Testis (tissue), 2 donors: ENCODE measurements at regions not wholly inside any gene's neighbourhood (a gene's known extent, or its start where the extent isn't known, plus 50 kb on each side); places are given as distances from the start of the nearest gene placed in this dataset.

Experiments
- DNase-seq: peaks from one replicate; pipeline ENCODE4 v3.0.0-alpha.2; 2019
- H3K27ac ChIP-seq, 2 donors: fragments of 200-600 bp; sonication (generic); one replicate each; pipeline ENCODE4 v1.5.1; 2019
- H3K27me3 ChIP-seq: fragments of 200-600 bp; sonication (generic); one replicate; pipeline ENCODE4 v1.5.1; 2019
- H3K36me3 ChIP-seq: fragments of 200-600 bp; sonication (generic); one replicate; pipeline ENCODE4 v1.5.1; 2017; ENCODE audit warnings: low read depth; ENCODE audit errors: missing control alignments
- H3K4me1 ChIP-seq: fragments of 200-600 bp; sonication (generic); one replicate; pipeline ENCODE4 v1.5.1; 2019
- H3K4me3 ChIP-seq, 2 donors: fragments of 200-600 bp; sonication (generic); one replicate each; pipeline ENCODE4 v1.5.1; 2017 to 2019
- H3K9me3 ChIP-seq: fragments of 200-600 bp; sonication (generic); one replicate; pipeline ENCODE4 v1.5.1; 2017
- POLR2A ChIP-seq: fragments of 450-650 bp; IDR thresholded peaks from one replicate; pipeline ENCODE4 v1.6.1; 2017; ENCODE audit warnings: antibody characterized with exemption, mild to moderate bottlenecking, moderate library complexity
- WGBS, 2 donors: methylation state at CpG; one replicate each; pipeline ENCODE4 v1.1.5; 2018; 5-methylcytosine and 5-hydroxymethylcytosine counted together
- intact Hi-C: fragments of 100-400 bp; cut with DNase I; formaldehyde crosslinking; loops from one replicate; pipeline ENCODE4 v1.15.1; 2023; ENCODE audit warnings: low total_unique reads
- TF ChIP-seq, protein P1 (sequence below), 3 experiments: fragments of 450-650 bp in 2 of 3; fragments of 200-600 bp in 1 of 3; sonication (generic) in 1 of 3; IDR thresholded peaks; one replicate each; pipeline ENCODE4 v1.5.1; 2016 to 2019; ENCODE audit warnings: antibody characterized with exemption in 3 of 3, mild to moderate bottlenecking in 2 of 3, moderate library complexity in 1 of 3

DNA sequence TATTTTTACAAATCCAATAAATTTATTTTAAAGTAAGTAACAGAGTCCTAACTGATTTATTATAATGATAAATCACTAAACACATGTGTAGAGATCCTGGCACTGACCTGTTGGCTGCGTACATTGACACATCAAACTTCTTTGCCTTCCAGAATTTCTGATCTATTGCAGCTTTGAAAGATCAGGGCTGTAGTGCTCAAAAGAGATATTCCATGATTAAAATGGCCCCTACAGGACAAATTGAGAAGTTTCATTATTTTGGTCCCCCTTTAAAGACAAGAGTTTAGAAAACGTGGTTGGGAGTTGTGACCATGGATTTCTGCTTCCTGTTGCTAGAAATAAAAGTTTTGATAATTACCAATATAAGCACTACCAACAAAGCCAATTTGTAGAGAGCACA is 87.7 kb upstream of the PDK4 start:
- no peak for TF ChIP-seq POLR2A
- TF ChIP-seq, protein P1, sequence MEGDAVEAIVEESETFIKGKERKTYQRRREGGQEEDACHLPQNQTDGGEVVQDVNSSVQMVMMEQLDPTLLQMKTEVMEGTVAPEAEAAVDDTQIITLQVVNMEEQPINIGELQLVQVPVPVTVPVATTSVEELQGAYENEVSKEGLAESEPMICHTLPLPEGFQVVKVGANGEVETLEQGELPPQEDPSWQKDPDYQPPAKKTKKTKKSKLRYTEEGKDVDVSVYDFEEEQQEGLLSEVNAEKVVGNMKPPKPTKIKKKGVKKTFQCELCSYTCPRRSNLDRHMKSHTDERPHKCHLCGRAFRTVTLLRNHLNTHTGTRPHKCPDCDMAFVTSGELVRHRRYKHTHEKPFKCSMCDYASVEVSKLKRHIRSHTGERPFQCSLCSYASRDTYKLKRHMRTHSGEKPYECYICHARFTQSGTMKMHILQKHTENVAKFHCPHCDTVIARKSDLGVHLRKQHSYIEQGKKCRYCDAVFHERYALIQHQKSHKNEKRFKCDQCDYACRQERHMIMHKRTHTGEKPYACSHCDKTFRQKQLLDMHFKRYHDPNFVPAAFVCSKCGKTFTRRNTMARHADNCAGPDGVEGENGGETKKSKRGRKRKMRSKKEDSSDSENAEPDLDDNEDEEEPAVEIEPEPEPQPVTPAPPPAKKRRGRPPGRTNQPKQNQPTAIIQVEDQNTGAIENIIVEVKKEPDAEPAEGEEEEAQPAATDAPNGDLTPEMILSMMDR (IDR thresholded peaks at IDR 0.05): peak; percentile 49 to 75 (median 56)
- Histone ChIP-seq H3K4me1 (no peaks in the 10 kb centered on the region), H3K4me3 (no peak overlapping the region), H3K27ac (no peak overlapping the region), H3K27me3 (no peaks in the 10 kb centered on the region), H3K9me3 (no peaks in the 10 kb centered on the region), H3K36me3 (no peaks in the 10 kb centered on the region)
- intact Hi-C loops: no loop called here
- 34 to 36% methylated on average over 2 of the region's 2 CpGs for WGBS, 2 donors
- DNase-seq: no peak

DNA sequence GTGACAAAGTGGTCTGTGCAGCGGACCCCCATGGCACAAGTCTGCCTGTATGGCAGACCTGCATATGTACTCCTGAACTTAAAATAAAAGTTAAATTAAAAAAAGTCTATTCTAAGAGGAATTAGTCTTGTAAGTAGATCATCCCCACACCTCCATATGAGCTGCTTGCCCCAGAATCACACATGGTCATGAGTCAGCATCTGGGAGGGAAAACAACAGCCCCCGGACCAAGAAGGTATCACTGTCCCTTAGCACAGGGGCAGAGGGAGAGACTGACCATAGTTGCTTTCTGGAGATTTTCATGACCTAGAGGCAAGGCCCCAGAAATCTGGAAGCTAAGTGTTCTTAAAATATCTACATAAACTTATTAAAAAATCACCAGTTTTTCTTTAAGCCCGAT is 86.6 kb upstream of the PDK4 start:
- Histone ChIP-seq H3K9me3 (no peaks in the 10 kb centered on the region), H3K4me1 (no peaks in the 10 kb centered on the region), H3K36me3 (no peaks in the 10 kb centered on the region), H3K27me3 (no peaks in the 10 kb centered on the region), H3K27ac (peak overlapping the region in 1 of 2 donors; percentile 28), H3K4me3 (no peak overlapping the region)
- WGBS, 2 donors: 55 to 59% methylated on average over 3 of the region's 3 CpGs
- DNase-seq: no peak
- intact Hi-C loops: no loop called here
- no peak for TF ChIP-seq POLR2A
- TF ChIP-seq, protein P1 (IDR thresholded peaks at IDR 0.05): no peak

DNA sequence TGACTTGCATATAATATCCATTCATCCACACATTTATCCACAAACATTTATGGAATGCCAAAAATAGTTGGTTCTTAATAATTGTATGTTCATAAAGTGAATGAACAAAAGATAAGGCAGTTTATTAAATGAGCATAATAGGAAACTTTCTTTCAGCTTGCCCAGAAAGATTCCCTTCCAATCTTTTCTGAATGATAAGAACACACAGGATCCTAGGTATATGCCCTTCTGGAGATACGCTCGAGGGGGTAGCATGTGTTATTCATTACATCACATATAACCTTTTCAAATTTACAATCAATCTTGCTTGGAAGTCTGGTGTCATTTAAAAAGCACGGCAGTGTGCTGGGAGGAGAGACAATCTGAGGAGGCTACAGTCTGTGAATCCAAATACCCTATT is 80.4 kb upstream of the PDK4 start:
- TF ChIP-seq POLR2A: no peak
- TF ChIP-seq, protein P1 (IDR thresholded peaks at IDR 0.05): no peak
- Histone ChIP-seq H3K27me3 (no peaks in the 10 kb centered on the region), H3K36me3 (no peaks in the 10 kb centered on the region), H3K9me3 (no peaks in the 10 kb centered on the region), H3K4me3 (no peak overlapping the region), H3K27ac (no peak overlapping the region), H3K4me1 (no peaks in the 10 kb centered on the region)
- no peak for DNase-seq
- WGBS, 2 donors: 64 to 80% methylated on average over 3 of the region's 3 CpGs
- intact Hi-C loops: no loop called here

DNA sequence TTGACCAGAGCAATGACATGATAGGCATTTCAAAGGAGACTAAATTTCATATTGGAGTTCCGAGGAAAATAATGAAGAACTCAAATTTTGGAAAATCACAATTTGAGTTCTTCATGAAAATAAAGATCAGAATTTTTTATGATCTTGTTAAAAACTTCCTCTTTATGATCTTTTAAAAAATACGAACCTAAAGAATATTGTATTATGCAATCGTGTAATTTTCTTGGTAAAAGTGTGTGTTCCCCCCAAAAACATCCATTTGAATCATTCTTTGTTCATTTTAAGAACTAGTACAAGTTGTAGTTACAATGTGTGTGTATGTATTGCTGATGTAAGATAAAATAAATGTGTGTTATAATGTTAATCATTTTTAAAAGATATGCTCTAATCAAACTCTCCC is 79.3 kb upstream of the PDK4 start:
- Histone ChIP-seq H3K9me3 (no peaks in the 10 kb centered on the region), H3K4me1 (no peaks in the 10 kb centered on the region), H3K36me3 (no peaks in the 10 kb centered on the region), H3K27me3 (no peaks in the 10 kb centered on the region), H3K27ac (no peak overlapping the region), H3K4me3 (no peak overlapping the region)
- TF ChIP-seq, protein P1 (IDR thresholded peaks at IDR 0.05): no peak
- TF ChIP-seq POLR2A: no peak
- WGBS, 2 donors: 85 to 92% methylated on average over 3 of the region's 3 CpGs
- intact Hi-C loops: no loop called here
- no peak for DNase-seq

DNA sequence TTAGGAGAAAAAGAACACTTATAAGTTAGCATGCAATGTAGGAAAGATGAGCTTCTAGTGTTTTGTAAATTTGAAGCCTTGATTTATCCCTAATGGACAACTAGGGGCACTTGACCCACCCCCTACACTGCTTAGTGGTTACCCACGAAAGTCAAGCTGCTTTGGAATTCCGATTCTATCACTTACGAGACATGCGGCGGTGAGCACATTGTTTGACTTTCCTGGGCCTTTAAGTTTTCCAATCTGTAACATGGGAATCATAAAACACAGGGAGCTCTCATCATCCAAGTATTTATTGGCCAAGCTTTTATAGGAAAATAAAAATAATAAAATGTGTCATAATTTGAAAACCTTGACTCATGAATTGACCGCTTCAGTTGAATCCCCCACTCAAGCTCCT is 78.7 kb upstream of the PDK4 start:
- H3K4me1 ChIP-seq: no peaks in the 10 kb centered on the region
- 92 to 93% methylated on average over 6 of the region's 6 CpGs for WGBS, 2 donors
- no peak for DNase-seq
- TF ChIP-seq POLR2A: no peak
- TF ChIP-seq, protein P1 (IDR thresholded peaks at IDR 0.05): no peak
- H3K27ac ChIP-seq: no peak overlapping the region
- H3K9me3 ChIP-seq: no peaks in the 10 kb centered on the region
- no peak overlapping the region for H3K4me3 ChIP-seq
- no peaks in the 10 kb centered on the region for H3K27me3 ChIP-seq
- intact Hi-C loops: no loop called here
- H3K36me3 ChIP-seq: no peaks in the 10 kb centered on the region
